ENCODE measurements at regions not wholly inside any gene's neighbourhood (a gene's known extent, or its start where the extent isn't known, plus 50 kb on each side); places are given as distances from the start of the nearest gene placed in this dataset.

GRCh38 chr6:22095836-22096235 is 201.0 kb downstream of the PRL start:
- TF ChIP-seq CTCF (IDR thresholded peaks at IDR 0.05; ENCODE audit: borderline replicate concordance, extremely low read depth, low read length, poor library complexity, severe bottlenecking): no peak
- TF ChIP-seq EZH2 (IDR thresholded peaks at IDR 0.05; ENCODE audit: borderline replicate concordance, low read depth, low read length, severe bottlenecking): no peak
